T-helper 1 cell treated with Interleukin-12 subunit alpha and Interleukin-12 subunit beta and Interleukin-4 antibody, amounts not matched to agents 30 μg/mL and 1 μg/mL, for 36 hours (primary cell): ENCODE measurements at regions not wholly inside any gene's neighbourhood (a gene's known extent, or its start where the extent isn't known, plus 50 kb on each side); places are given as distances from the start of the nearest gene placed in this dataset.
"Not testable (repeated sequence)": the region's sequence is repeated elsewhere in the genome, so short reads cannot be mapped to it uniquely, and the experiment has no call there.

ENCODE experiments used
- H3K27ac Mint-ChIP-seq: one replicate; pipeline ENCODE4 v1.8.0; 2021; ENCODE audit warnings: mild to moderate bottlenecking, mixed read lengths
- H3K27me3 Mint-ChIP-seq: one replicate; pipeline ENCODE4 v1.8.0; 2021; ENCODE audit warnings: low read depth, mixed read lengths
- H3K36me3 Mint-ChIP-seq: one replicate; pipeline ENCODE4 v1.8.0; 2021; ENCODE audit warnings: low read depth, mixed read lengths
- H3K4me1 Mint-ChIP-seq: one replicate; pipeline ENCODE4 v1.8.0; 2021; ENCODE audit warnings: low read depth, mixed read lengths
- H3K4me3 Mint-ChIP-seq: one replicate; pipeline ENCODE4 v1.8.0; 2021; ENCODE audit warnings: mild to moderate bottlenecking, moderate library complexity, mixed read lengths
- H3K9me3 Mint-ChIP-seq: one replicate; pipeline ENCODE4 v1.8.0; 2021; ENCODE audit warnings: mixed read lengths

GRCh38 chr13:78047151-78047550, 128.5 kb upstream of the EDNRB start:
- Mint-ChIP-seq H3K9me3 (peaks cover 6% of the 10 kb centered on the region), H3K27ac (no peak overlapping the region), H3K27me3 (no peaks in the 10 kb centered on the region), H3K4me3 (no peak overlapping the region), H3K4me1 (no peaks in the 10 kb centered on the region), H3K36me3 (no peaks in the 10 kb centered on the region)

GRCh38 chr13:78046331-78046730, 127.7 kb upstream of the EDNRB start:
- Mint-ChIP-seq H3K4me3 (no peak overlapping the region), H3K27me3 (no peaks in the 10 kb centered on the region), H3K9me3 (peaks cover 6% of the 10 kb centered on the region), H3K27ac (no peak overlapping the region), H3K36me3 (no peaks in the 10 kb centered on the region), H3K4me1 (no peaks in the 10 kb centered on the region)

GRCh38 chr13:78045916-78046315, 127.3 kb upstream of the EDNRB start:
- Mint-ChIP-seq H3K36me3 (no peaks in the 10 kb centered on the region), H3K4me3 (no peak overlapping the region), H3K27ac (no peak overlapping the region), H3K27me3 (no peaks in the 10 kb centered on the region), H3K9me3 (peaks cover 6% of the 10 kb centered on the region), H3K4me1 (no peaks in the 10 kb centered on the region)

GRCh38 chr13:78041366-78041765, 122.7 kb upstream of the EDNRB start:
- not testable (repeated sequence) for H3K9me3 Mint-ChIP-seq, H3K27me3 Mint-ChIP-seq, H3K36me3 Mint-ChIP-seq, H3K4me3 Mint-ChIP-seq, H3K27ac Mint-ChIP-seq, H3K4me1 Mint-ChIP-seq

- Mint-ChIP-seq H3K9me3 (no peaks in the 10 kb centered on the region), H3K36me3 (no peaks in the 10 kb centered on the region), H3K4me3 (no peak overlapping the region), H3K4me1 (no peaks in the 10 kb centered on the region), H3K27me3 (peaks cover 4% of the 10 kb centered on the region), H3K27ac (no peak overlapping the region)
These were observed 121.7 kb upstream of the EDNRB start for GRCh38 chr13:78040205-78040830.

DNA sequence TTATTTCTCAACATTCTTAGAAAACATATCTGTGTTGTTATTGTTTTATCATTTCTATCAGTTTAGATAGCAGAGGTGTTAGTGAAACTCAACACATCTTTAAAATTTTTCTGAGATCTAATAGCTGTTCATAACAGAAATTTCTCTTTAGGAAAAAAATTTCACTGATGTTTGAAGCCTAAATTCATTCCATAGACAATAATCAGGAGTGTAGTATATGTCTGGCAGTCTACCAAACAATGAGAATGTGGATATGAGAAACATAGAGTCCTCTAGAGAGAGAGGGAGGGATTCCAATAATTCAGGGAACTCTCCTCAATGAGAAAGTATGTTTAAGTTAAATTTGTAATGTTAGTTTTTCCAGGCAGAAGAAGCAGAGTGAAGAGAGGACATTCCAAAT, 118.2 kb upstream of the EDNRB start:
- Mint-ChIP-seq H3K9me3 (no peaks in the 10 kb centered on the region), H3K27me3 (peaks cover 9% of the 10 kb centered on the region), H3K4me1 (no peaks in the 10 kb centered on the region), H3K36me3 (no peaks in the 10 kb centered on the region), H3K4me3 (no peak overlapping the region), H3K27ac (no peak overlapping the region)

DNA sequence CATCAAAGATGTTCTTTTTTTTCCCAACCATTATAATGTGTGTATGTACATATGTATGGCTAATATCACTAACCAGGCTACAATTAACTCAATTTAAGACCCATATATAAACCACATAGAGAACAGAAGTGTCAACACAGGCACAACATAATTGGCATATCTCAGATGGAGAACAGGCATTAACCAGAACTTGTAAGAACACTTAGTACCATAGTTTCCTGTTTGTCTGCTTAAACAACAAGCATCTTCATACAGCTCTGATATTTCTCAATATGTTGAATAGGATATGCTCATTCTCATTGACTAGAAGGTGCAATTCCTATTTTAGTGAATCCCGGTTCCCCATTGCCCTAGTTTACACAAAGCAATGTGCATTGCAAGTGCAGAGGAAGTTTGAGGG, 116.9 kb upstream of the EDNRB start:
- Mint-ChIP-seq H3K27me3 (peaks cover 9% of the 10 kb centered on the region), H3K36me3 (no peaks in the 10 kb centered on the region), H3K27ac (no peak overlapping the region), H3K4me1 (no peaks in the 10 kb centered on the region), H3K9me3 (no peaks in the 10 kb centered on the region), H3K4me3 (no peak overlapping the region)

- Mint-ChIP-seq H3K4me3 (no peak overlapping the region), H3K27me3 (peaks cover 9% of the 10 kb centered on the region), H3K36me3 (no peaks in the 10 kb centered on the region)
These were observed 114.9 kb upstream of the EDNRB start for GRCh38 chr13:78033509-78033908.

DNA sequence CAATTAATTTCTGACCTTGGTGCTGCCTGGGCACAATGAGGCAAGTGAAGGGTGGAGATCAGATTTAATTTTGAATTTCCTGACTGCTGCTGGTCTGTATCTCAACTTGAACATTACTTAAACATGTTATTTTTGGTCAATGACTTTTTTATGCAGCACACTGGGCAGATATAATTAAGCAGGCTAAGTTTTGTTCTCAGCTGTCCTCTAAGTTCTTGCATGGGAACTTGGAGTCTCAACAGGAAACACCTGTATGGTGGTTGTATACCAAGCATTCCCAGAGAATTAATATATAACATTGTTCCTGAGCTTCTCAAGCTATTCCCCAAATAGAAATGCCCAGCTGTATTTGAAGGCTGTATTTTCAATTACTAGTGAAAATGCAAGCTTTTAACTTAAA, 113.5 kb upstream of the EDNRB start:
- Mint-ChIP-seq H3K9me3 (no peaks in the 10 kb centered on the region), H3K36me3 (no peaks in the 10 kb centered on the region), H3K4me3 (no peak overlapping the region), H3K4me1 (no peaks in the 10 kb centered on the region), H3K27me3 (peaks cover 9% of the 10 kb centered on the region), H3K27ac (no peak overlapping the region)

More at GRCh38 chr13:78033509-78033908, 114.9 kb upstream of the EDNRB start:
- Mint-ChIP-seq H3K27ac (no peak overlapping the region), H3K4me1 (no peaks in the 10 kb centered on the region), H3K9me3 (no peaks in the 10 kb centered on the region)

DNA sequence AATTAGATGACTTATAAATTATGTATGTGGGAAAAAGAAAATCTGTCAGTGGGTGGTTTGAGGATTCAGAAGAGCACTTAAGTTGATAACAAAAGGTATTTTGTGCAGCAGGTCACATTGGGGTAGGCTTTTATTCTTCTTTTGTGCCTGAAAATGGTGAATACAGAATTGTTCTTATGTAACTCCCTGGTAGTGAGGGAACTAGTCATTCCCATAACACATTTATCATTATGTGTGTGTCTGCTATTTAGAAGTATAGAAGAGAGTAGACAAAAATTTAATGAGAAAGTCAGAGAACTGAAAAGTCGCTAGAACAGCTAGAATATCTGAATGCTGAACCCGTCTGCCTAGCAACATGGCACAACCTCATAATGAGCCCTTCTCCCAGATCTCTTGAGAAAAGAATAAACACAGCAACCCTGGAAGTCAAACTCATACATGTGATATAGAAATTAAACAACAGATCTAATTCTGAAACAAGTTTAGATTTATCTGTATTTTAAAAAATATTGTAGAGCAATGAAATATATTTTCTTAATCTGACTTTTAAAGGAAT, 111.8 kb upstream of the EDNRB start:
- Mint-ChIP-seq H3K27ac (no peak overlapping the region), H3K4me3 (no peak overlapping the region), H3K4me1 (no peaks in the 10 kb centered on the region), H3K36me3 (no peaks in the 10 kb centered on the region), H3K27me3 (peaks cover 12% of the 10 kb centered on the region), H3K9me3 (no peaks in the 10 kb centered on the region)

DNA sequence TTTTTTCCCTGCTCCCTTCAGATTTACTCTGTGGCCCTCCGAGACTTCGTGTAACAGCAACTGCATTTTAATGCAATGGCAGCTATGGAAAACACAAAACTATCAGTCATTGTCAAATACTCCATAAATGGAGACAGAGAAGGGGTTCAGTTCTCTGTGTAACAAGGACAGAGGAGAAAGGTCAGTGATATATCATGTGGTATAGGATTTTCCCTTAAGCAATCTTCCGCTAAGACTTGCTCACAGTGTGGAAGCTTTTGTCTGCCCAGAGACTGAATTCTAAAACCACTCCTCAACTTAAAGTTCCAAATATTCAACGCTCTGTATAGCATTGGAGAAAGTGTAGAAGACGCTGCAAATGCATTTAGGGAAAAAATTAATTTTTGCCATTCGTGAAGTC, 111.3 kb upstream of the EDNRB start:
- peaks cover 11% of the 10 kb centered on the region for H3K27me3 Mint-ChIP-seq
- H3K27ac Mint-ChIP-seq, result no peak overlapping the region
- no peaks in the 10 kb centered on the region for H3K9me3 Mint-ChIP-seq
- no peak overlapping the region for H3K4me3 Mint-ChIP-seq
- H3K36me3 Mint-ChIP-seq, result no peaks in the 10 kb centered on the region
- H3K4me1 Mint-ChIP-seq, result no peaks in the 10 kb centered on the region

DNA sequence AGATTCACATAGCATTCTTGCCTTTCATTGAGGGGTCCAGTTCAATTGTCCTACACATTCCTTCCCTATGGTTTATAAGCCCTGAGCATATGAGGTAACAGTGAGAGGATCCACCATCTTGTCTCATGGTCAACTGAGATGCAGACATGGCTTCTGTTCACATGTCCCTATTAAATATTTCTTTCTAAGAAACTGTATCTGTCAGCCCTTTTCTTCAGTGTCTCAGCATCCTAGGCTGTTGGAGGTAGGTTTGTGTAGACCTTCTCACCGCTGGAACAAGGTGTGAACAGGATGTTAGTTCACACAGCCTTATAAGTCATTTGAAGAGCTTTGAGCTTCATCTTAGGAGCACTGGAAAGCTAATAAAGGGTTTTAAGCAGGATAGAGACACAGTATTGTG, 110.3 kb upstream of the EDNRB start:
- H3K4me1 Mint-ChIP-seq, result no peaks in the 10 kb centered on the region
- H3K9me3 Mint-ChIP-seq, result no peaks in the 10 kb centered on the region
- no peak overlapping the region for H3K27ac Mint-ChIP-seq
- peaks cover 11% of the 10 kb centered on the region for H3K27me3 Mint-ChIP-seq
- H3K36me3 Mint-ChIP-seq, result no peaks in the 10 kb centered on the region
- H3K4me3 Mint-ChIP-seq, result no peak overlapping the region

- no peak overlapping the region for H3K27ac Mint-ChIP-seq
- H3K36me3 Mint-ChIP-seq, result no peaks in the 10 kb centered on the region
- peaks cover 10% of the 10 kb centered on the region for H3K27me3 Mint-ChIP-seq
- peaks cover 8% of the 10 kb centered on the region for H3K4me1 Mint-ChIP-seq
- no peak overlapping the region for H3K4me3 Mint-ChIP-seq
- H3K9me3 Mint-ChIP-seq, result peaks cover 4% of the 10 kb centered on the region
These were observed 106.4 kb upstream of the EDNRB start for GRCh38 chr13:78024996-78025395.

- Mint-ChIP-seq H3K4me3 (no peak overlapping the region), H3K36me3 (no peaks in the 10 kb centered on the region), H3K9me3 (peaks cover 4% of the 10 kb centered on the region), H3K4me1 (peaks cover 8% of the 10 kb centered on the region), H3K27ac (peak overlapping the region; percentile 22), H3K27me3 (peaks cover 13% of the 10 kb centered on the region)
These were observed 103.7 kb upstream of the EDNRB start for GRCh38 chr13:78022164-78022877.

- H3K27me3 Mint-ChIP-seq, result peaks cover 22% of the 10 kb centered on the region
- peaks cover 8% of the 10 kb centered on the region for H3K4me1 Mint-ChIP-seq
- peaks cover 4% of the 10 kb centered on the region for H3K9me3 Mint-ChIP-seq
- no peak overlapping the region for H3K4me3 Mint-ChIP-seq
- no peaks in the 10 kb centered on the region for H3K36me3 Mint-ChIP-seq
- no peak overlapping the region for H3K27ac Mint-ChIP-seq
These were observed 102.2 kb upstream of the EDNRB start for GRCh38 chr13:78020861-78021260.
